ENCODE measurements at regions not wholly inside any gene's neighbourhood (a gene's known extent, or its start where the extent isn't known, plus 50 kb on each side); places are given as distances from the start of the nearest gene placed in this dataset.

DNA sequence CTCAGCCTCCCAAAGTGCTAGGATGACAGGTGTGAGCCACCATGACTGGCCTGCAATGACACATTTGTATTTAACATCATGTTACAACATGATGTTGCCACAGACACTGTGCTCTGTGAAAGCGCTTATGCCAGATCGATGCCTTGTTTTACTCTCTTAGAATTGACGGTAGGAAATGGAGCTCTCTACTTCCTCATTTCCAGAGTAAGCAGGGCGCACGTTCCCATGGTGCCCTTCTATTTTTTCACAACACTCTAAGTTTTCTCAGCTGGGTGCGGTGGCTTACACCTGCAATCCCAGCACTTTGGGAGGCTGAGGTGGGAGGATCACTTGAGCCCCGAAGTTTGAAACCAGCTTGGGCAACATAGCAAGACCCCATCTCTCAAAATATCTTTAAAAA, 60.7 kb upstream of the DHRSX start:
- H2BK12ac ChIP-seq (ENCODE audit: low read depth, low read length) = no peak overlapping the region
- no peak for DNase-seq (ENCODE audit: low read depth in 1 of 2, low spot score in 2 of 2)
- 91% methylated on average over 7 of the region's 7 CpGs; no CpG with 5 or more reads in 1 of the 2 experiments for WGBS, 2 experiments (ENCODE audit: extremely low coverage in 1 of 2, insufficient coverage in 1 of 2, insufficient read length in 1 of 2, insufficient replicate concordance in 2 of 2, low coverage in 1 of 2, low lambda C conversion rate in 2 of 2, missing lambda C conversion rate in 1 of 2)
- H3K4me3 ChIP-seq (ENCODE audit: extremely low read depth in 1 of 4, insufficient read depth in 2 of 4, low read depth in 3 of 4, low read length in 4 of 4) = no peak overlapping the region
- H3K23ac ChIP-seq (ENCODE audit: insufficient read length) = no peak overlapping the region
- peaks cover 0 to 4% (median 0%) of the 10 kb centered on the region in 4 experiments; a peak in 2 of 7 replicates for H3K4me1 ChIP-seq (replicated peaks in 1 of 4; ENCODE audit: control insufficient read depth in 3 of 4, insufficient read depth in 4 of 4, low read length in 3 of 4)
- no peaks in the 10 kb centered on the region for H3K36me3 ChIP-seq (ENCODE audit: control insufficient read depth in 2 of 4, insufficient read depth in 4 of 4, low read length in 3 of 4)
- H4K20me1 ChIP-seq (replicated peaks in 1 of 2; ENCODE audit: control insufficient read depth in 1 of 2, insufficient read depth in 2 of 2, low read length in 2 of 2) = no peaks in the 10 kb centered on the region
- no peak overlapping the region for H3K27ac ChIP-seq (ENCODE audit: low read depth, low read length)
- no peak overlapping the region for H4K5ac ChIP-seq (ENCODE audit: insufficient read length, low read depth, low read length)
- peaks cover 8% of the 10 kb centered on the region; the same call in 1 of the 2 replicates for H3K23me2 ChIP-seq (ENCODE audit: low read depth, low read length)
- no peak overlapping the region for H2BK120ac ChIP-seq (replicated peaks; ENCODE audit: low read depth, low read length)
- H4K91ac ChIP-seq (replicated peaks; ENCODE audit: insufficient read length, low read length) = no peak overlapping the region
- H3K9me3 ChIP-seq (ENCODE audit: insufficient read depth in 2 of 2, low read depth in 1 of 2, low read length in 1 of 2) = no peaks in the 10 kb centered on the region
- no peak overlapping the region for H2BK20ac ChIP-seq (ENCODE audit: low read length)
- H2BK5ac ChIP-seq (ENCODE audit: low read depth, low read length) = no peak overlapping the region
- TF ChIP-seq SP2 (IDR thresholded peaks at IDR 0.05; ENCODE audit: low read length) = no peak
- no peaks in the 10 kb centered on the region for H3K79me2 ChIP-seq (ENCODE audit: control insufficient read depth in 1 of 2, insufficient read depth in 2 of 2, low read length in 2 of 2)
- POLR2A ChIA-PET (ENCODE audit: partially characterized antibody) = no interaction called here
- H3K79me1 ChIP-seq (ENCODE audit: low read depth, low read length) = no peaks in the 10 kb centered on the region
- H3K4ac ChIP-seq (replicated peaks; ENCODE audit: insufficient read length, low read depth, low read length) = no peak overlapping the region
- no peak overlapping the region for H4K8ac ChIP-seq (ENCODE audit: extremely low read depth, insufficient read depth, low read length)
- no peak for FAIRE-seq
- H2BK15ac ChIP-seq (ENCODE audit: low read length) = 0 out of 2 replicates have a peak overlapping the region, but pooled peaks have one; percentile 75
- CTCF ChIA-PET (ENCODE audit: partially characterized antibody) = no interaction called here
- H3K14ac ChIP-seq (ENCODE audit: insufficient read length) = no peak overlapping the region
- no peaks in the 10 kb centered on the region; a peak in 1 of 7 replicates for H3K27me3 ChIP-seq (replicated peaks in 1 of 4; ENCODE audit: control insufficient read depth in 3 of 4, extremely low read depth in 1 of 4, insufficient read depth in 3 of 4, low read length in 3 of 4)
- H2AFZ ChIP-seq (ENCODE audit: low read length) = no peak overlapping the region
- H2AK5ac ChIP-seq (ENCODE audit: low read depth, low read length) = no peak overlapping the region
- no peak overlapping the region for H3K18ac ChIP-seq (ENCODE audit: extremely low read depth, low read length)
- H3K56ac ChIP-seq (replicated peaks; ENCODE audit: insufficient read length, low read depth, low read length) = no peak overlapping the region
- no peak overlapping the region for H3K4me2 ChIP-seq (ENCODE audit: insufficient read depth in 1 of 2, low read depth in 2 of 2, low read length in 2 of 2)
- no peak overlapping the region for H3K9ac ChIP-seq (replicated peaks in 1 of 4; ENCODE audit: extremely low read depth in 1 of 4, low read depth in 3 of 4, low read length in 3 of 4)
